ENCODE measurements at regions not wholly inside any gene's neighbourhood (a gene's known extent, or its start where the extent isn't known, plus 50 kb on each side); places are given as distances from the start of the nearest gene placed in this dataset.

- no peak for TF ChIP-seq MAX (IDR thresholded peaks at IDR 0.05)
- no peak for TF ChIP-seq POLR2A (IDR thresholded peaks at IDR 0.05; ENCODE audit: control extremely low read depth in 1 of 2, low read depth in 2 of 2, low read length in 2 of 2)
- TF ChIP-seq GABPA (IDR thresholded peaks at IDR 0.05; ENCODE audit: borderline replicate concordance, insufficient read depth, low read length) = no peak
- no peak for TF ChIP-seq POLR2AphosphoS5 (IDR thresholded peaks at IDR 0.05; ENCODE audit: low read depth, low read length)
- TF ChIP-seq CTCF (IDR thresholded peaks at IDR 0.05; ENCODE audit: control extremely low read depth in 1 of 3, insufficient read depth in 1 of 3, low read depth in 1 of 3, low read length in 3 of 3) = no peak
- no peak for TF ChIP-seq CHD2 (IDR thresholded peaks at IDR 0.05; ENCODE audit: low read length)
- no peak for TF ChIP-seq EZH2 (IDR thresholded peaks at IDR 0.05; ENCODE audit: low read depth, low read length, severe bottlenecking)
- TF ChIP-seq CREB1 (IDR thresholded peaks at IDR 0.05) = no peak
- TF ChIP-seq CHD1 (IDR thresholded peaks at IDR 0.05; ENCODE audit: low read depth, low read length) = no peak
- TF ChIP-seq USF2 (IDR thresholded peaks at IDR 0.05; ENCODE audit: low read length) = no peak
- no peak for TF ChIP-seq EP300 (IDR thresholded peaks at IDR 0.05; ENCODE audit: borderline replicate concordance in 1 of 2, low read depth in 2 of 2, low read length in 2 of 2)
These were observed 414.0 kb upstream of the FANCL start for GRCh38 chr2:58655152-58655551.
